ENCODE measurements at regions not wholly inside any gene's neighbourhood (a gene's known extent, or its start where the extent isn't known, plus 50 kb on each side); places are given as distances from the start of the nearest gene placed in this dataset.

DNA sequence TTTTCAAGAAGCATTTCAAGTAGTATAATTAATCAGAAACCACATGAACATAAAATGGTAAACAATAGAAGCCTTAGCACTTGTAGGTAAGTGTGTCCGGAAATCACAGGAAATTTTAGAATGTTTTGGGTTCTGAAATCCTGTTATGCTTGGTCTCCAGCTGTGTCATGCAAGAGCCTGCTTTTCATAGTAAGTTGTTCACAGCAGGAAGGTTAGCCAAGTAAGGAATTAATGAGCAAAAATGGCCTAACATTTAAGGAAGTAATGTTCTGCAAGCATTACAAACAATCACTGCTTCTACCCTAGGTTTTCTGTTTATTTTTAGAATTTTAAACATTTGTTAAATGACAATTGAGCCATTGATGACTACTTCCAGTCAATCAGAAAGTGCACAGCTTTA is 669.5 kb downstream of the SLCO4C1 start:
- Mint-ChIP-seq H3K27ac (no peak overlapping the region), H3K27me3 (ENCODE audit: low read depth) (no peaks in the 10 kb centered on the region), H3K4me1 (no peaks in the 10 kb centered on the region), H3K4me3 (no peak overlapping the region), H3K36me3 (ENCODE audit: low read depth) (no peaks in the 10 kb centered on the region), H3K9me3 (peaks cover under 1% of the 10 kb centered on the region)
- no peak for TF ChIP-seq CTCF (IDR thresholded peaks at IDR 0.05; ENCODE audit: unreplicated experiment in 3 of 3)

- H3K9me3 Mint-ChIP-seq, result no peaks in the 10 kb centered on the region
- no peak for TF ChIP-seq CTCF (IDR thresholded peaks at IDR 0.05; ENCODE audit: unreplicated experiment in 3 of 3)
- H3K36me3 Mint-ChIP-seq (ENCODE audit: low read depth), result no peaks in the 10 kb centered on the region
- no peaks in the 10 kb centered on the region for H3K27me3 Mint-ChIP-seq (ENCODE audit: low read depth)
- no peaks in the 10 kb centered on the region for H3K4me1 Mint-ChIP-seq
- no peak overlapping the region for H3K27ac Mint-ChIP-seq
- H3K4me3 Mint-ChIP-seq, result no peak overlapping the region
Observed at GRCh38 chr5:101611039-101611438, 685.0 kb downstream of the SLCO4C1 start.

- Mint-ChIP-seq H3K4me3 (no peak overlapping the region), H3K4me1 (no peaks in the 10 kb centered on the region), H3K36me3 (ENCODE audit: low read depth) (no peaks in the 10 kb centered on the region), H3K27ac (no peak overlapping the region), H3K27me3 (ENCODE audit: low read depth) (no peaks in the 10 kb centered on the region), H3K9me3 (no peaks in the 10 kb centered on the region)
- no peak for TF ChIP-seq CTCF (IDR thresholded peaks at IDR 0.05; ENCODE audit: unreplicated experiment in 3 of 3)
Observed at GRCh38 chr5:101608322-101608721, 687.8 kb downstream of the SLCO4C1 start.

GRCh38 chr5:101605700-101606099 is 690.4 kb downstream of the SLCO4C1 start:
- Mint-ChIP-seq H3K36me3 (ENCODE audit: low read depth) (no peaks in the 10 kb centered on the region), H3K4me3 (no peak overlapping the region), H3K27me3 (ENCODE audit: low read depth) (no peaks in the 10 kb centered on the region), H3K9me3 (no peaks in the 10 kb centered on the region), H3K27ac (no peak overlapping the region), H3K4me1 (no peaks in the 10 kb centered on the region)
- TF ChIP-seq CTCF (IDR thresholded peaks at IDR 0.05; ENCODE audit: unreplicated experiment in 3 of 3), result no peak

DNA sequence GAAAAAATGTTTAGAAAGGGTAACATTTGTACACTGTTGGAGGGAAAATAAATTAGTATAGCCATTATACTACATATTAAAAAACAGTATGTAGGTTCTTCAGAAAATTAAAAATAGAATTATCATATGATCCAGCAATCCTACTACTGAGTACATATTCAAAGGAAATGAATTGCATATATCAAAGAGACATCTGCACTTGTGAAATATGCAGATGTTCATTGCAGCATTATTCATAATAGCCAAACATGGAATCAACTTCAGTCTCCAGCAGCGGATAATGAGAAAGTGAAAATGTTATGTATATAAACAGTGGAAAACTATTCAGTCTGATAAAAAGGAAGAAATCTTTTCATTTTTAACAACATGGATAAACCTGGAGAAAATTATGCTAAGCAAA is 695.5 kb downstream of the SLCO4C1 start:
- Mint-ChIP-seq H3K4me1 (no peaks in the 10 kb centered on the region), H3K27me3 (ENCODE audit: low read depth) (no peaks in the 10 kb centered on the region), H3K36me3 (ENCODE audit: low read depth) (no peaks in the 10 kb centered on the region), H3K4me3 (no peak overlapping the region), H3K27ac (no peak overlapping the region), H3K9me3 (peaks cover 3% of the 10 kb centered on the region)
- TF ChIP-seq CTCF (IDR thresholded peaks at IDR 0.05; ENCODE audit: unreplicated experiment in 3 of 3), result no peak

DNA sequence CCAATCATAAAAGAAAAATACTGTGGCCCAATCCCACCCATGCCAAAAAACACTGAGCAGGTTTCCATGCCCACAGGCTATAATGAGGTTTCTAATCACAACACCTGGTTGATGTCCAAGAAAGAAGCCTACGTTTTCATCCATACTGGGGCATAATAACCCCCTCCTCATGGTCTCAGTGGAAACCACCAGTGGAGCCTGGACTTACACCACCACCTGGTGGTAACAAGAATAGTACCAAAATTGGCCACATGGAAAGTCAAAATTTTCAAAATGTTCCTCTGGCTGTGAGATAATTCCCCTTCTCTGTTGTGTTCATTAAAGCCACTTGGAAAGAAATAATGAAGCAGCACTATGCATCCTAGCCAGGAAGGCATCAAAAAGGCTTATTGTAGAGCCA is 687.3 kb upstream of the ST8SIA4 start:
- peak in 1 of 3 experiments; percentile 18 for TF ChIP-seq CTCF (IDR thresholded peaks at IDR 0.05; ENCODE audit: unreplicated experiment in 3 of 3)
- Mint-ChIP-seq H3K4me1 (peaks cover 2% of the 10 kb centered on the region), H3K27me3 (ENCODE audit: low read depth) (no peaks in the 10 kb centered on the region), H3K36me3 (ENCODE audit: low read depth) (no peaks in the 10 kb centered on the region), H3K27ac (no peak overlapping the region), H3K4me3 (no peak overlapping the region), H3K9me3 (peaks cover 10% of the 10 kb centered on the region)
